ENCODE measurements at regions not wholly inside any gene's neighbourhood (a gene's known extent, or its start where the extent isn't known, plus 50 kb on each side); places are given as distances from the start of the nearest gene placed in this dataset.

DNA sequence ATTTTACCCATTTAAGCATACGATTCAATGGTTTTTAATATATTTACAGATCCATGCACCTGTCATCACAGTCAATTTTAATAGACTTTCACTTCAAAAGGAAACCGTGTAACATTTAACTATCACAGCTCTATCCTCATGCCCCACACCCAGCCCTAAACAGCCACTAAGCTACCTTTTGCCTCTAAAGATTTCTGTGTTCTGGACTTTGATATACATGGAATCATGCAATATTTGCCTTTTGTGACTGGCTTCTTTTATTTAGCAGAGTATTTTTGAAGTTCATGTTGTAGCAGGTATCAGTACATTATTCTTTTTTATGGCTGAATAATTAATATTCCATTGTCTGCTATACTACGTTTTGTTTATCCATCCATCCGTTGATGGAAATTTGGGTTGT is 50.3 kb upstream of the STX16 start:
- H3K36me3 Mint-ChIP-seq, result no peaks in the 10 kb centered on the region
- no peak overlapping the region for H3K27ac Mint-ChIP-seq
- peaks cover 0 to 3% (median 0%) of the 10 kb centered on the region in 11 donors for H3K9me3 Mint-ChIP-seq
- peaks cover 0 to 3% (median 0%) of the 10 kb centered on the region in 5 donors for H3K27me3 Mint-ChIP-seq
- no peak for DNase-seq
- POLR2A ChIA-PET, result no interaction called here
- H3K4me1 Mint-ChIP-seq, result peaks cover 0 to 5% (median 0%) of the 10 kb centered on the region in 7 donors
- H3K36me3 ChIP-seq (ENCODE audit: control insufficient read depth in 2 of 3, insufficient read depth in 3 of 3, low read length in 3 of 3), result no peaks in the 10 kb centered on the region
- H3K4me3 Mint-ChIP-seq, result no peak overlapping the region
- CTCF ChIA-PET, result no interaction called here
- no peaks in the 10 kb centered on the region for H3K9me3 ChIP-seq (ENCODE audit: control insufficient read depth in 2 of 3, low read length in 3 of 3)
- no peak overlapping the region for H3K4me3 ChIP-seq (ENCODE audit: low read length)
- ATAC-seq, result no peak
- intact Hi-C loops (cut with micrococcal nuclease), result no loop called here
- H3K27ac ChIP-seq (ENCODE audit: low read depth, low read length), result no peak overlapping the region
- no peaks in the 10 kb centered on the region for H3K4me1 ChIP-seq (ENCODE audit: control insufficient read depth in 2 of 2, insufficient read depth in 2 of 2, low read length in 2 of 2)
- H3K27me3 ChIP-seq (ENCODE audit: control insufficient read depth in 2 of 2, insufficient read depth in 2 of 2, low read length in 2 of 2), result no peaks in the 10 kb centered on the region

DNA sequence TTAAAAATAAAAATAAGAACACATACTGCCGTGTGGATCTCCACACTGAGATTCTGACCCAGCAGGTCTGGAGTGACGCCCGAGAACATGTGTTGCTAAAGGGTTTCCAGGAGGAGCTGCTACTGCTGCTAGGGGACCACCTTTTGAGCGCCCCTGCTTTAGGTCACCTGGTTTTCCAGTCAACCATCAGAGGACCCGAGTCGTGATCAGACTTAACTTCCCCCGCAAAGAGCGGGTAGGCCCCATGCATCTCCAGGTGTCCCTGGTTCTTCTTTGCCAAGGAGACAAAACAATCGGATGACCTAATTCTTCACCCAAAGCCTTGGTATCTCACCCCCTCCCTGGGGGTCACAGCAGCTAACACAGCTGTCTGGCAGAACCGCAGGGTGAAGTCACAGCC is 51.1 kb upstream of the STX16 start:
- H3K4me3 Mint-ChIP-seq, result no peak overlapping the region
- peaks cover 0 to 3% (median 0%) of the 10 kb centered on the region in 11 donors for H3K9me3 Mint-ChIP-seq
- Histone ChIP-seq H3K27ac (ENCODE audit: low read depth, low read length) (no peak overlapping the region), H3K9me3 (ENCODE audit: control insufficient read depth in 2 of 3, low read length in 3 of 3) (no peaks in the 10 kb centered on the region), H3K4me1 (ENCODE audit: control insufficient read depth in 2 of 2, insufficient read depth in 2 of 2, low read length in 2 of 2) (no peaks in the 10 kb centered on the region), H3K4me3 (ENCODE audit: low read length) (no peak overlapping the region), H3K36me3 (ENCODE audit: control insufficient read depth in 2 of 3, insufficient read depth in 3 of 3, low read length in 3 of 3) (no peaks in the 10 kb centered on the region), H3K27me3 (ENCODE audit: control insufficient read depth in 2 of 2, insufficient read depth in 2 of 2, low read length in 2 of 2) (no peaks in the 10 kb centered on the region)
- H3K36me3 Mint-ChIP-seq, result no peaks in the 10 kb centered on the region
- ChIA-PET POLR2A (no interaction called here), CTCF (no interaction called here)
- DNase-seq (no peak), ATAC-seq (no peak)
- peaks cover 0 to 5% (median 0%) of the 10 kb centered on the region in 7 donors for H3K4me1 Mint-ChIP-seq
- no peak overlapping the region for H3K27ac Mint-ChIP-seq
- intact Hi-C loops (cut with micrococcal nuclease), result no loop called here
- H3K27me3 Mint-ChIP-seq, result peaks cover 0 to 3% (median 0%) of the 10 kb centered on the region in 5 donors

DNA sequence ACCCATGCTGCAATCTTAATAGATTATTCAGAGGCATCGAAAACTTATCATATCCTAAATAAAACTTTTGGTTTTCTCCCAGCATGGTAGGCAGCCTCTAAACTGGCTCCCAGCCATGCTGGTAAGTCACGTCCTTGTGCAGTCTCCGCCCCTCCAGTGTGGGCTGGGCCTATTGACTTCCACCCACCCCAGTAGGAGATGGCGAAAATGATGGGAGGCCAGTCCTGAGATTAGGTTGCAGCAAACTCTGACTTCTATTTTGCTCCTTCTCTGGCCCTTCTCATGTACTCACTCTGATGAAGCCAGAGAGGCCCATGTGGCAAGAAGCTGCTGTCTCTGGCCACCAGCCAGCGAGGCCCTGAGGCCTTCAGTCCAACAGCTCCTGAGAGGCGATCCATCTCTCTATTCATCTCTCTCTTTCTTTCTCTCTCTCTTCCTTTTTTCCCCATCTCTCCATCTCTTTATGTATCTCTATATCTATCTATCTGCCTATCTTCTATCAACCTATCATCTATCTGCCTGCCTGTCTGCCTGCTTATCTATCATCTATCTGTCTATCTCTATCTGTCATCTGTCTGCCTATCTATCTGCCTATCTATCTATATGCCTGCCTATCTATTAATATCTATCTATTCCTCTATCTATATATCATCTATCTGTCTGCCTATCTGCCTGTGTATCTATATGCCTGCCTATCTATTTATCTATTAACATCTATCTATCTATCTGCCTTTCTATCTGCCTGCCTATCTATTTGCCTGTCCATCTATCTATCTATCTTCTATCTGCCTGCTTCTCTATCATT is 52.7 kb upstream of the STX16 start:
- H3K27me3 Mint-ChIP-seq, result peaks cover 0 to 3% (median 0%) of the 10 kb centered on the region in 5 donors
- H3K9me3 Mint-ChIP-seq, result peaks cover 0 to 3% (median 0%) of the 10 kb centered on the region in 11 donors
- H3K4me1 Mint-ChIP-seq, result peaks cover 0 to 5% (median 0%) of the 10 kb centered on the region in 7 donors
- Histone ChIP-seq H3K4me3 (ENCODE audit: low read length) (no peak overlapping the region), H3K9me3 (ENCODE audit: control insufficient read depth in 2 of 3, low read length in 3 of 3) (no peaks in the 10 kb centered on the region), H3K36me3 (ENCODE audit: control insufficient read depth in 2 of 3, insufficient read depth in 3 of 3, low read length in 3 of 3) (no peaks in the 10 kb centered on the region), H3K27me3 (ENCODE audit: control insufficient read depth in 2 of 2, insufficient read depth in 2 of 2, low read length in 2 of 2) (no peaks in the 10 kb centered on the region), H3K4me1 (ENCODE audit: control insufficient read depth in 2 of 2, insufficient read depth in 2 of 2, low read length in 2 of 2) (no peaks in the 10 kb centered on the region), H3K27ac (ENCODE audit: low read depth, low read length) (no peak overlapping the region)
- no peak for ATAC-seq
- ChIA-PET CTCF (no interaction called here), POLR2A (no interaction called here)
- no peaks in the 10 kb centered on the region for H3K36me3 Mint-ChIP-seq
- no peak overlapping the region for H3K27ac Mint-ChIP-seq
- intact Hi-C loops (cut with micrococcal nuclease), result no loop called here
- DNase-seq, result no peak
- H3K4me3 Mint-ChIP-seq, result no peak overlapping the region

DNA sequence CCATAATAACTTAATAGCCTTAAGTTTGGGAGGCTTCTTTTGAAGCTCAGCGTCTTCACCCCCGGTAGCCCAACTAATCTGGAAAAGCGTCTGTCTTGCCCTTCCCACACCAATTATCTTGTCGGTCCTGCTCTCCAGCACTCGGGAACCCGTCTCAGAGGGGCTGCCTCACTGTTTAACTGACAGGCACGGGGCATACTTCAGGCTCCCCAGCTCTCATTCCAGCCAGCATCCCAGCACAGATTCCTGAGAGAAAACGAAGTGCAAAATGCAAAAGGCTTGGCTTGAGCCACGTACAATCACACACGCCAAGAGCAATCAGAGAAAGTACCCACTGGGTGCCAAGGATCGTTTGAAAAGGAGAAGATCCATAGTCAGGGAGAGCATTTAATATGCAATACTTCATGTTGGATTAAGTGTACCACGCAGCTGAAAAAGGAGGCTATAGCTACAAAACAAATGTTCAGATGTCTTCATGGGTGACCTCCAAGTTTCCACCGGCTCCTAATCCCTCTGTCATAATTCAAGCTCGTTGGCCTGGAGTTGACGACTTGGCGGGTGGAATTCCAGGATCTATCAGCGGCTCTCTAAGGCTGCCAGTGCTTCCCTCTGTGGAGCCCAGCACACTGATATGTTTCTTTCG is 53.7 kb upstream of the STX16 start:
- Mint-ChIP-seq H3K36me3 (no peaks in the 10 kb centered on the region), H3K4me3 (no peak overlapping the region), H3K9me3 (peaks cover 0 to 3% (median 0%) of the 10 kb centered on the region in 11 donors), H3K4me1 (peaks cover 0 to 5% (median 0%) of the 10 kb centered on the region in 7 donors), H3K27ac (no peak overlapping the region), H3K27me3 (peaks cover 0 to 6% (median 0%) of the 10 kb centered on the region in 5 donors)
- Histone ChIP-seq H3K4me3 (ENCODE audit: low read length) (no peak overlapping the region), H3K27me3 (ENCODE audit: control insufficient read depth in 2 of 2, insufficient read depth in 2 of 2, low read length in 2 of 2) (no peaks in the 10 kb centered on the region), H3K9me3 (ENCODE audit: control insufficient read depth in 2 of 3, low read length in 3 of 3) (no peaks in the 10 kb centered on the region), H3K4me1 (ENCODE audit: control insufficient read depth in 2 of 2, insufficient read depth in 2 of 2, low read length in 2 of 2) (no peaks in the 10 kb centered on the region), H3K36me3 (ENCODE audit: control insufficient read depth in 2 of 3, insufficient read depth in 3 of 3, low read length in 3 of 3) (no peaks in the 10 kb centered on the region), H3K27ac (ENCODE audit: low read depth, low read length) (no peak overlapping the region)
- intact Hi-C loops (cut with micrococcal nuclease), result no loop called here
- DNase-seq (no peak), ATAC-seq (no peak)
- CTCF ChIA-PET, result no interaction called here
- POLR2A ChIA-PET, result no interaction called here

DNA sequence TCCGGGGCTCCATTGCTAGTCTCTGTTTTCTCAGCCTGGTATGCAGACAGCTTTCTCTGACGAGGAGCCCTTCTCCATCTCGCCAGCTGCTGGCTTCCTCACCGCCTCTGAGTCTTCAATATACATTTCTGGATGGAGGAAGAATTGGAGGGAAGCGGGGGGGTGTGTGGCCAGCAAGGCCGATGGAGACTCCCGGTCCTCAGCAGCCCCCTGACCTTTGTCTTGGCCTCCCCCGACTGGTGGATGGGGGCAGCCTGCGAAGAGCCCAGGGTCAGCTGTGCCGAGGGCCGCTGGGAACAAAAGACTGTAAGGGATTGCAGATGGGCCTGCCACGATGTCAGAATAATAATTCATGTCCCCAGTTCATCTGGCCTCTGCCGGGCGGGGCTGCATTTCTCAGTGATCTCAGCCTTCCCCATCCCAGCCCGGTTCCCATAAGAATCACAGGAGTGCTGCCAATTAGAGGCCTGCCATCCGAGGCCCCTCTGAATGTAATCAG is 54.3 kb upstream of the STX16 start:
- H3K4me1 Mint-ChIP-seq, result peaks cover 0 to 5% (median 0%) of the 10 kb centered on the region in 7 donors
- peaks cover 0 to 6% (median 1%) of the 10 kb centered on the region in 5 donors for H3K27me3 Mint-ChIP-seq
- peaks cover 0 to 3% (median 0%) of the 10 kb centered on the region in 11 donors for H3K9me3 Mint-ChIP-seq
- H3K9me3 ChIP-seq (ENCODE audit: control insufficient read depth in 2 of 3, low read length in 3 of 3), result no peaks in the 10 kb centered on the region
- no peaks in the 10 kb centered on the region for H3K36me3 Mint-ChIP-seq
- CTCF ChIA-PET, result no interaction called here
- no peaks in the 10 kb centered on the region for H3K27me3 ChIP-seq (ENCODE audit: control insufficient read depth in 2 of 2, insufficient read depth in 2 of 2, low read length in 2 of 2)
- DNase-seq (no peak), ATAC-seq (no peak)
- no peaks in the 10 kb centered on the region for H3K36me3 ChIP-seq (ENCODE audit: control insufficient read depth in 2 of 3, insufficient read depth in 3 of 3, low read length in 3 of 3)
- POLR2A ChIA-PET, result no interaction called here
- H3K4me1 ChIP-seq (ENCODE audit: control insufficient read depth in 2 of 2, insufficient read depth in 2 of 2, low read length in 2 of 2), result no peaks in the 10 kb centered on the region
- H3K4me3 Mint-ChIP-seq, result no peak overlapping the region
- intact Hi-C loops (cut with micrococcal nuclease), result no loop called here
- no peak overlapping the region for H3K4me3 ChIP-seq (ENCODE audit: low read length)
- H3K27ac Mint-ChIP-seq, result peak overlapping the region in 1 of 9 donors; percentile 26
- no peak overlapping the region for H3K27ac ChIP-seq (ENCODE audit: low read depth, low read length)

DNA sequence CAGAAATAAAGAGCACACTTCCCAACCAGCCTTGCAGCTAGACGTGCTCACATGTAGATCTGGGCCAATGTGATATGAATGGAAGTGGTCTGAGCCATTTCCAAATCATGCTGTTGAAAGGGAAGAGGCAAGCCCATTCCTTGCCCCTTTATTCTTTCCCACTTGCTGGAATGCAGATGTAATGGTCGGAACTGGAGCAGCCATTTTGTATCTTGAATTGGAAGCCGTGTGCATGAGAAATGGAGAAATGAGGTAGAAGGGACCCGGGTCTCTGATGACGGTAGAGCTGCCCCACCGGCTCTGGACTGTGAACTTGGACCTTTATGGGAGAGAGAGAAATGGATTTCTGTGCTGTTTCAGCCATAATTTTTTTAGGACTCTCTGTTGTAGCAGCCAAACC is 54.8 kb upstream of the STX16 start:
- Histone ChIP-seq H3K4me3 (ENCODE audit: low read length) (no peak overlapping the region), H3K36me3 (ENCODE audit: control insufficient read depth in 2 of 3, insufficient read depth in 3 of 3, low read length in 3 of 3) (no peaks in the 10 kb centered on the region), H3K27ac (ENCODE audit: low read depth, low read length) (no peak overlapping the region), H3K9me3 (ENCODE audit: control insufficient read depth in 2 of 3, low read length in 3 of 3) (no peaks in the 10 kb centered on the region), H3K27me3 (ENCODE audit: control insufficient read depth in 2 of 2, insufficient read depth in 2 of 2, low read length in 2 of 2) (no peaks in the 10 kb centered on the region), H3K4me1 (ENCODE audit: control insufficient read depth in 2 of 2, insufficient read depth in 2 of 2, low read length in 2 of 2) (no peaks in the 10 kb centered on the region)
- H3K36me3 Mint-ChIP-seq, result no peaks in the 10 kb centered on the region
- H3K4me1 Mint-ChIP-seq, result peaks cover 0 to 5% (median 0%) of the 10 kb centered on the region in 7 donors
- POLR2A ChIA-PET, result no interaction called here
- no peak overlapping the region for H3K27ac Mint-ChIP-seq
- DNase-seq, result no peak
- ATAC-seq, result no peak
- no peak overlapping the region for H3K4me3 Mint-ChIP-seq
- peaks cover 0 to 3% (median 0%) of the 10 kb centered on the region in 11 donors for H3K9me3 Mint-ChIP-seq
- peaks cover 0 to 7% (median 5%) of the 10 kb centered on the region in 5 donors for H3K27me3 Mint-ChIP-seq
- CTCF ChIA-PET, result no interaction called here
- intact Hi-C loops (cut with micrococcal nuclease), result no loop called here
